CD4-positive, alpha-beta memory T cell (primary cell): ENCODE measurements at regions not wholly inside any gene's neighbourhood (a gene's known extent, or its start where the extent isn't known, plus 50 kb on each side); places are given as distances from the start of the nearest gene placed in this dataset.
"Not testable (repeated sequence)": the region's sequence is repeated elsewhere in the genome, so short reads cannot be mapped to it uniquely, and the experiment has no call there.

Source experiments
- CTCF ChIA-PET: fragments of 350-600 bp; sonication (Branson Sonifier 250); formaldehyde crosslinking; loops from one replicate; lab custom pipeline; 2021; ENCODE audit warnings: inconsistent platforms; ENCODE audit not compliant: partially characterized antibody; lab: Charles Lee
- POLR2A ChIA-PET: fragments of 350-600 bp; sonication (Branson Sonifier 250); formaldehyde crosslinking; loops from one replicate; lab custom pipeline; 2021; ENCODE audit not compliant: partially characterized antibody; lab: Charles Lee
- DNase-seq, 5 donors: peaks; one replicate each; pipeline versions ENCODE4 v3.0.0 to v3.0.0-alpha.2; 2020 to 2022; ENCODE audit warnings: mixed read lengths in 1 of 5
- H3K27ac ChIP-seq: one replicate; pipeline ENCODE4 v1.7.0; 2013; ENCODE audit warnings: low read depth, low read length
- H3K27me3 ChIP-seq: 2 replicates; pipeline ENCODE4 v1.7.0; 2013; ENCODE audit warnings: mild to moderate bottlenecking, low read length, moderate library complexity; ENCODE audit not compliant: insufficient read depth
- H3K36me3 ChIP-seq: 2 replicates; pipeline ENCODE4 v1.7.0; 2013; ENCODE audit warnings: mild to moderate bottlenecking, low read length, moderate library complexity; ENCODE audit not compliant: insufficient read depth
- H3K4me1 ChIP-seq: 2 replicates; pipeline ENCODE4 v1.7.0; 2013; ENCODE audit warnings: mild to moderate bottlenecking, low read length, moderate library complexity; ENCODE audit not compliant: insufficient read depth
- H3K4me3 ChIP-seq, 2 donors: one replicate each; pipeline ENCODE4 v1.7.0; 2013; ENCODE audit warnings: low read length in 2 of 2, mild to moderate bottlenecking in 1 of 2
- H3K9me3 ChIP-seq, 2 donors: one replicate each; pipeline ENCODE4 v1.7.0; 2013; ENCODE audit warnings: low read length in 2 of 2, control low read depth in 1 of 2; ENCODE audit not compliant: control insufficient read depth in 1 of 2
- H3K27ac Mint-ChIP-seq, 7 donors: one replicate each; pipeline ENCODE4 v1.8.0; 2020 to 2021; ENCODE audit warnings: mixed read lengths in 7 of 7, mild to moderate bottlenecking in 6 of 7, inconsistent platforms in 3 of 7, moderate library complexity in 3 of 7
- H3K27me3 Mint-ChIP-seq, 2 donors: one replicate each; pipeline ENCODE4 v1.8.0; 2020 to 2021; ENCODE audit warnings: mixed read lengths in 2 of 2
- H3K36me3 Mint-ChIP-seq, 2 donors: one replicate each; pipeline ENCODE4 v1.8.0; 2020 to 2021; ENCODE audit warnings: mixed read lengths in 2 of 2, inconsistent platforms in 1 of 2, mild to moderate bottlenecking in 1 of 2
- H3K4me1 Mint-ChIP-seq, 4 donors: one replicate each; pipeline ENCODE4 v1.8.0; 2020 to 2021; ENCODE audit warnings: mixed read lengths in 4 of 4, mild to moderate bottlenecking in 1 of 4
- H3K4me3 Mint-ChIP-seq, 8 donors: one replicate each; pipeline ENCODE4 v1.8.0; 2020 to 2021; ENCODE audit warnings: mixed read lengths in 8 of 8, mild to moderate bottlenecking in 7 of 8, moderate library complexity in 6 of 8, inconsistent platforms in 3 of 8
- H3K9me3 Mint-ChIP-seq, 8 donors: one replicate each; pipeline ENCODE4 v1.8.0; 2020 to 2021; ENCODE audit warnings: mixed read lengths in 8 of 8, mild to moderate bottlenecking in 5 of 8, inconsistent platforms in 3 of 8, moderate library complexity in 1 of 8
- intact Hi-C: fragments of 100-400 bp; cut with micrococcal nuclease; formaldehyde crosslinking; loops from one replicate; pipeline ENCODE4 v1.15.1; 2023

DNA sequence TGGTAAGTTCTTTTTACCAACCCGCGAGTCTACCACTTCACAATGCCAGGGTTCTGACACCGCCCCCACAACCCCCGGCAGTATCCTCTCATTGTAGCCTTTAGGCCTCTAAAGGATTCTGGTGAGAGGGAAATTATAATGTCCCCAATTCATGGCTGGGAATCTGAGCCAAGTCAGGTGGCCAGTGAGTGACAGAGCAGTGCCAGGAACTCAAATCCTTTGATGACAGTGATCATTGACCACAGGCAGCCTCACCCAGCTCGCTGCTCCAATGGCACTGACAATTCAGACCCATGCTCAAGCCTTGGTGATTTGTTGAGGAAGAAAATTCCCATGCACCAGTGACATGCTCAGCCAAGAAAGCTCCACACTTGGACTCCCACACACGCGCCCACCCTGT lies 63.4 kb upstream of the CSF1 start:
- ChIA-PET CTCF (no interaction called here), POLR2A (no interaction called here)
- H3K9me3 ChIP-seq = no peaks in the 10 kb centered on the region
- no peak overlapping the region for H3K27ac Mint-ChIP-seq
- no peaks in the 10 kb centered on the region for H3K36me3 ChIP-seq
- H3K4me1 ChIP-seq = no peaks in the 10 kb centered on the region
- H3K27me3 Mint-ChIP-seq = no peaks in the 10 kb centered on the region
- H3K4me3 Mint-ChIP-seq = no peak overlapping the region
- intact Hi-C loops = no loop called here
- H3K4me1 Mint-ChIP-seq = peaks cover 0 to 2% (median 0%) of the 10 kb centered on the region in 4 donors
- DNase-seq = no peak
- H3K36me3 Mint-ChIP-seq = no peaks in the 10 kb centered on the region
- H3K27me3 ChIP-seq = no peaks in the 10 kb centered on the region
- peaks cover 0 to 4% (median 0%) of the 10 kb centered on the region in 8 donors for H3K9me3 Mint-ChIP-seq
- H3K27ac ChIP-seq = no peak overlapping the region
- no peak overlapping the region for H3K4me3 ChIP-seq

DNA sequence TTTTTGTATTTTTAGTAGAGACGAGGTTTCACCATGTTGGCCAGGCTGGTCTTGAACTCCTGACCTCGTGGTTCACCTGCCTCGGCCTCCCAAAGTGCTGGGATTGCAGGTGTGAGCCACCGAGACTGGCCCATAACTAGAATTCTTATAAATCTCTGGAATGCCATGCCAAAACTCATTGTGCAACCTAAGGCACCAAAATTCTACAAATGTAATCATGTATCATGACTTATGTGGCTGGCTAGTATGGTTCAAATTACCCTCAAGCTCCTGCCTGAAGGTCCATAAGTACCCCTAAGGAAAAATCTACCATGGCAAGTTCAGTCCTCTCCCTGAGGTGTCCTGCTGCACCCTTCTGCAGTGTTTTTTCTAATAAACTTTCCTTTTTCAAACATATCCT lies 63.8 kb upstream of the CSF1 start:
- ChIA-PET POLR2A (no interaction called here), CTCF (no interaction called here)
- no peak for DNase-seq
- Mint-ChIP-seq H3K4me1 (peaks cover 0 to 2% (median 0%) of the 10 kb centered on the region in 4 donors), H3K4me3 (no peak overlapping the region), H3K27ac (no peak overlapping the region), H3K27me3 (no peaks in the 10 kb centered on the region), H3K9me3 (peaks cover 0 to 4% (median 0%) of the 10 kb centered on the region in 8 donors), H3K36me3 (no peaks in the 10 kb centered on the region)
- intact Hi-C loops = no loop called here
- Histone ChIP-seq H3K9me3 (no peaks in the 10 kb centered on the region), H3K36me3 (no peaks in the 10 kb centered on the region), H3K4me3 (no peak overlapping the region), H3K4me1 (no peaks in the 10 kb centered on the region), H3K27me3 (no peaks in the 10 kb centered on the region), H3K27ac (no peak overlapping the region)

DNA sequence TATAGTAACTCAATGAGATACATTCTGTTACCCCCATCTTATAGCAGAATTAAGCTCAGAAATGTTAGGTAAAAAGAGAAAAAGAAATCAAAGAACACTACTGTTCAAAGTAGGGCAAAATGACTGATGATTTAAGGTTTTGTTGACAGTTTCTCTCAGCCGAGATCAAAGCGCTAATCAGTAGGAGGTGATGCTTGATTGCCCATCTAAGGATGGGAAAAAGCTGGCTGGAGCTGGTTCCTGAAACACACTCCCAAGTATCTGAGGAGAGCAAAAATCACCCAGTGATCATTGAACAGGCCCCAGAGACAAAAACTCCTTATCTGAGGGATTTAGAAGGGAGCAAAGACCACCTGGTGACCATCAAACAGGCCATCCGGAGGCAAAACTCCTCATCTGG lies 64.5 kb upstream of the CSF1 start:
- peak overlapping the region in 1 of 7 donors; percentile 26 for H3K27ac Mint-ChIP-seq
- CTCF ChIA-PET = no interaction called here
- POLR2A ChIA-PET = no interaction called here

DNA sequence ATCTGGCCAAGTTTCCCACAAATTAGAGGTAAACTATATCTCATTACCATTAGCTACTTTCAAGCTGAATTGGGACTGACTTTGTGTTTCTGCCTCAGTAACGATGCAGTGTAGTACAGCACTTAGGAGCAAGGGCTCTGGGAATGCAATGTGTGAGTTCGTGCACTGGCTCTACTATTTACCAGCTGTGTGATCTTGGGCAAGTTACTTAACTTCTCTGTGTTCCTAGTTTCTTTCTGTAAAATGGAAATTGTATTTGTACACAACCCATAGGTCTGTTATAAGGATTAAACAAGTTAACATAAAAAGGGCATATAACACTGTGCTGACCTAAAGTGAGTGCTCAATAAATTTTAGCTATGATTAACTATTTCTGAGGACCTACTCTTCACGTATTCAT lies 65.0 kb upstream of the CSF1 start:
- Histone ChIP-seq H3K9me3 (no peaks in the 10 kb centered on the region), H3K27me3 (no peaks in the 10 kb centered on the region), H3K27ac (no peak overlapping the region), H3K4me1 (no peaks in the 10 kb centered on the region), H3K36me3 (no peaks in the 10 kb centered on the region), H3K4me3 (no peak overlapping the region)
- DNase-seq = no peak
- H3K9me3 Mint-ChIP-seq = peaks cover 0 to 4% (median 0%) of the 10 kb centered on the region in 8 donors
- CTCF ChIA-PET = interaction anchor here (0.6 kb wide), 1 partner anchor 243 kb away, joined by 3 read pairs; no protein-coding TSS in a partner anchor
- no peak overlapping the region for H3K27ac Mint-ChIP-seq
- intact Hi-C loops = no loop called here
- peaks cover 0 to under 1% (median 0%) of the 10 kb centered on the region in 4 donors for H3K4me1 Mint-ChIP-seq
- POLR2A ChIA-PET = no interaction called here
- no peak overlapping the region for H3K4me3 Mint-ChIP-seq
- no peaks in the 10 kb centered on the region for H3K36me3 Mint-ChIP-seq
- no peaks in the 10 kb centered on the region for H3K27me3 Mint-ChIP-seq

More for the DNA sequence above, 64.5 kb upstream of the CSF1 start:
- Mint-ChIP-seq H3K9me3 (peaks cover 0 to 4% (median 0%) of the 10 kb centered on the region in 8 donors), H3K4me1 (no peaks in the 10 kb centered on the region), H3K4me3 (no peak overlapping the region), H3K36me3 (no peaks in the 10 kb centered on the region), H3K27me3 (no peaks in the 10 kb centered on the region)
- intact Hi-C loops = no loop called here
- Histone ChIP-seq H3K36me3 (no peaks in the 10 kb centered on the region), H3K9me3 (no peaks in the 10 kb centered on the region), H3K27me3 (no peaks in the 10 kb centered on the region), H3K27ac (no peak overlapping the region), H3K4me1 (no peaks in the 10 kb centered on the region), H3K4me3 (no peak overlapping the region)
- DNase-seq = no peak

DNA sequence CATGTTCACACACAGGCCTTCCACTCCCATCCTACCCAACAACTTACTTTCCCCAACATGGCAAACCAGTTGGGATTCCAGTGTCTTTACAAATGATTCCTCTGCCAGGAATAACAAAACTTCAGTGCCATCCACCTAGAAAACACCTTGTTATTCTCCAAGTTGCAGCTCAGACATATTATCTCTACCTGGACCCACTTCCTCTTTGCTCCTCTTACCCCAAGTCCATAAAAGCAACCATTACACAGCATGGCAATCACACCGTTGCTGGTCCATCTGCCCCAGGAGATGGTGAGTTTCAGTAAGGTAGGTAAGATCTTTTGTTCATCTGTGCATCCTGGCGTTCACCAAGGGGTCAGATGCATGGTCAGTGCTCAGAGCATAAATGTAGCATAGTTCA lies 66.0 kb upstream of the CSF1 start:
- Histone ChIP-seq H3K36me3 (no peaks in the 10 kb centered on the region), H3K27me3 (no peaks in the 10 kb centered on the region), H3K9me3 (no peaks in the 10 kb centered on the region), H3K4me1 (no peaks in the 10 kb centered on the region), H3K4me3 (no peak overlapping the region), H3K27ac (no peak overlapping the region)
- Mint-ChIP-seq H3K27me3 (no peaks in the 10 kb centered on the region), H3K9me3 (peaks cover 0 to 4% (median 0%) of the 10 kb centered on the region in 8 donors), H3K27ac (no peak overlapping the region), H3K4me3 (no peak overlapping the region), H3K36me3 (no peaks in the 10 kb centered on the region), H3K4me1 (peaks cover 0 to 4% (median 0%) of the 10 kb centered on the region in 4 donors)
- ChIA-PET POLR2A (no interaction called here), CTCF (no interaction called here)
- no peak for DNase-seq
- intact Hi-C loops = no loop called here

DNA sequence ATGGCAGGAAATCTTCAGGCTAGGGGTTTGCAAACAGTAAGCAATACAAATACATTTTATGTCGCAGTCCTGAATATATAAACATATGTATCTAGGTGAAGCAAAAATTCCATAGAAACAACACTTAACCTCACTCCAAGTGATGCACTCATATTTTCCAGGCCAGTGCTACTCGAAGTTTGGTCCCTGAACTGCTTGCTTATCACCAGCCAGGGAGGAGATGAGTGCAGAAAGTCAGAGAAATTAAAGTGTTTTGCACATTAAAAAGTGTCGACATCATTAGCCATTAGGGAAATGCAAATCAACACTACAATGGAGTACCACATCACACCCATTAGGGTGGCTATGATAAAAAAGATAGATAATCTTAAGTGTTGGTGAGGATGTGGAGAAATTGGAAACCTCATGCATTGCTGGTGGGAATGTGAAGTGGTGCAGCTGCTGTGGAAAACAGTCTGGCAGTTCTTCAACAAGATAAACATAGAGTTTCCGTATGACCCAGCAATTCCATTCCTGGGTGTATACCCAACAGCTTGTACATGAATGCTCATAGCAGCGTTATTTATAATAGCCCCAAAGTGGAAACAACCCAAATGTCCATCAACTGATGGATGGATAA lies 70.5 kb upstream of the CSF1 start:
- Mint-ChIP-seq H3K27me3 (no peaks in the 10 kb centered on the region), H3K9me3 (peaks cover 0 to 13% (median 7%) of the 10 kb centered on the region in 8 donors), H3K27ac (no peak overlapping the region), H3K4me3 (no peak overlapping the region), H3K4me1 (peaks cover 0 to 4% (median 0%) of the 10 kb centered on the region in 4 donors), H3K36me3 (no peaks in the 10 kb centered on the region)
- Histone ChIP-seq H3K36me3 (no peaks in the 10 kb centered on the region), H3K4me3 (no peak overlapping the region), H3K9me3 (no peaks in the 10 kb centered on the region), H3K27me3 (no peaks in the 10 kb centered on the region), H3K4me1 (no peaks in the 10 kb centered on the region), H3K27ac (no peak overlapping the region)
- intact Hi-C loops = no loop called here
- POLR2A ChIA-PET = no interaction called here
- DNase-seq = no peak
- CTCF ChIA-PET = no interaction called here

DNA sequence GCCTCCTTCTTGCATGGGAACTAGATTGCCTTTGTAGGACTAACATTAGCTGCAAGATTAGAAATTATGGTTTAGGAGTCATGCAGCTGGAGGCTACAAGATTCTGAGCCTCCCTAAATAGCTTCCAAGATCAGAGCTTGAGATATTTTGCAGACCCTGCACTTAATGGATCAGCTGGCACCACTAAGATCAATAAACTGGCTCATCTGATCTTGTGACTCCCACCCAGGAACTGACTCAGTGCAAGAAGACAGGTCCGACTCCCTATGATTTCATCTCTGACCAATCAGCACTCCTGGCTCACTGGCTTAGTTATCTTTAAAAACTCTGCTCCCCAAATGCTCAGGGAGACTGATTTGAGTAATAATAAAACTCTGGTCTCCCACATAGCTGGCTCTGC lies 71.4 kb upstream of the CSF1 start:
- H3K27ac ChIP-seq, intact Hi-C loops, POLR2A ChIA-PET, DNase-seq, H3K4me1 ChIP-seq, H3K27me3 Mint-ChIP-seq, H3K27me3 ChIP-seq, CTCF ChIA-PET, H3K36me3 ChIP-seq, H3K4me3 ChIP-seq, H3K4me3 Mint-ChIP-seq, H3K36me3 Mint-ChIP-seq, H3K9me3 ChIP-seq, H3K27ac Mint-ChIP-seq, H3K4me1 Mint-ChIP-seq: not testable (repeated sequence)
- peaks cover 0 to 13% (median 7%) of the 10 kb centered on the region in 8 donors for H3K9me3 Mint-ChIP-seq
